ENCODE measurements at regions not wholly inside any gene's neighbourhood (a gene's known extent, or its start where the extent isn't known, plus 50 kb on each side); places are given as distances from the start of the nearest gene placed in this dataset.
"Not testable (repeated sequence)": the region's sequence is repeated elsewhere in the genome, so short reads cannot be mapped to it uniquely, and the experiment has no call there.

DNA sequence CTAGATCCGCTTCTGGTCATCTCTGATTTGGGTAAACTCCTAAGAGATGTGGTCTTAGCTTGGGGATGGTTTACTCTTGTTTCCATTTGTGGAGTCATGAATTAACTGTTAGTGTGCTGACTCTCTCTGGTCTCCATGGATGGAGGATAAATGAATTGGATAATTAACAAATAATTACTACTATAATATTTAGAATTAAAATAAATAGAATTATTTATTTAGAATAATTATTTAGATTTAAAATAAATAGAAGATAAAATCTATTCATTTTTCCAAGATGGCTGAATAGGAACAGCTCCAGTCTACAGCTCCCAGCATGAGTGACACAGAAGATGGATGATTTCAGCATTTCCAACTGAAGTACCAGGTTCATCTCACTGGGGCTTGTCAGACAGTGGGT is 1587.4 kb upstream of the AGA start:
- TF ChIP-seq, protein P1, sequence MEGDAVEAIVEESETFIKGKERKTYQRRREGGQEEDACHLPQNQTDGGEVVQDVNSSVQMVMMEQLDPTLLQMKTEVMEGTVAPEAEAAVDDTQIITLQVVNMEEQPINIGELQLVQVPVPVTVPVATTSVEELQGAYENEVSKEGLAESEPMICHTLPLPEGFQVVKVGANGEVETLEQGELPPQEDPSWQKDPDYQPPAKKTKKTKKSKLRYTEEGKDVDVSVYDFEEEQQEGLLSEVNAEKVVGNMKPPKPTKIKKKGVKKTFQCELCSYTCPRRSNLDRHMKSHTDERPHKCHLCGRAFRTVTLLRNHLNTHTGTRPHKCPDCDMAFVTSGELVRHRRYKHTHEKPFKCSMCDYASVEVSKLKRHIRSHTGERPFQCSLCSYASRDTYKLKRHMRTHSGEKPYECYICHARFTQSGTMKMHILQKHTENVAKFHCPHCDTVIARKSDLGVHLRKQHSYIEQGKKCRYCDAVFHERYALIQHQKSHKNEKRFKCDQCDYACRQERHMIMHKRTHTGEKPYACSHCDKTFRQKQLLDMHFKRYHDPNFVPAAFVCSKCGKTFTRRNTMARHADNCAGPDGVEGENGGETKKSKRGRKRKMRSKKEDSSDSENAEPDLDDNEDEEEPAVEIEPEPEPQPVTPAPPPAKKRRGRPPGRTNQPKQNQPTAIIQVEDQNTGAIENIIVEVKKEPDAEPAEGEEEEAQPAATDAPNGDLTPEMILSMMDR (IDR thresholded peaks at IDR 0.05; ENCODE audit: low read depth, low read length), result no peak
- no peak for DNase-seq (ENCODE audit: extremely low read depth, low read depth)

DNA sequence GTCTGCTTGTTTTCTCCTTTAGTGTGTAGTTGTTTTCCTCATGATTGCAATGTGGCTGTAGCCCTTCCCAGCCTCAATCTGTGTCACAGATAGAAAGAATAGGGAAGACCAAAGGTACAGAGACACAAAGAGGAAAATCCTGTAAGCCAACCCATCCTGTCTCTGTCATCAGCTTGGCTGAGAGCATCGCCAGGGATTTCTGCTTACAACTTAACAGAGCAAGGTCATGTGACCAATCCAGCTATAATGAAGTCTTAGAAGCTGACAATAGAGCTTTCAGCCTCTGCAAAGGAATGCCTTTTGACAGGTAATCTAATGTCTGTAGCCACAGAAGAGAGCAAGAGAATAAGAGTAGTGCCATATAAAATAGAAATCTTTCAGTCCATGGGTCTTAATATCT is 1598.0 kb upstream of the AGA start:
- no peak for DNase-seq (ENCODE audit: extremely low read depth, low read depth)
- TF ChIP-seq, protein P1 (IDR thresholded peaks at IDR 0.05; ENCODE audit: low read depth, low read length), result no peak

DNA sequence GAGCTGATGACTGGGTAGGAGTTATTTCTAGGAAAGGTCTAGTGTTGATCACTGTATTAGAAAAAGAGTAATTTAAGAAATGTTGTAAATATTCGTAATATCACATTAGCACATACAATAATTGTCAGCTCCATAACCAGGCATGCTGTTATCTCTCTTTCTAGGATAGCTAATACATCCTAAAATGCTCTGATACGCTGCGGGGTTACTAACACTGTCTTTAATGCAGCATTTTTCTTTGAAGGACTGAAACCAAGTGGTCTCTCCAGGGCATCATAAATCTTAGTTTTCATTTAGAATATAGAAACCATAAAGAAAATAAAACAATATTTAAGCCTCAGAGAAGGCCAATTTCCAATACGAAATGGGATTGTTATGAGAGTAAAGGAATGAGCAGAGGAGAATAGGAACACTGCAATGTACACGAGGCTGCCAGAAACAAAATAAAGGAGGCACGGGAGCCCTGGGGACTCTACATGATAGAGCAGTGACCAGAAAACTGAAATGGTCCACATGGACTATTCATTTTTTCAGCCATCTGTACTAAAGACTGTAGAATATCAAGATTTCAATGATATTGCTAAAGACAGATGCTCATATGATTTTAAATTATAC is 1606.7 kb upstream of the AGA start:
- TF ChIP-seq, protein P1 (IDR thresholded peaks at IDR 0.05; ENCODE audit: low read depth, low read length), result no peak
- no peak for DNase-seq (ENCODE audit: extremely low read depth, low read depth)

DNA sequence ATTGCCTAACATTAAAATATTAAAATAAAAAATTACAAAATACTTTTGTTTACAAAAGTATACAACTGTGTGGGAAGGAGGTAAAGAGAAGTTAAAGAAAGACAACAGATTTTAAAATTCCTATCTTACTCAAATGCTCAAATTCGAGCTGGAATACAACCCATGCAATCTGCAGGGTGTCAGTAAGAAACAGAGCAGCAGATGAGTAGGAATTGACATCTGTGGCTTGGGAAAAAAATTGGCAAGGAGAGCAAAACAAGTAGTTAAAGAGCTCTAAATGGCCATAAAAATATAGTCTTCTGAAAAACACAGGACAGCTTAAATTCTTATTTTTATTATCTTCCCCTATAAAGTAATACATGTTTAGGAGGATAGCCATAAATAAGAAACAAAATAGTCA is 1609.0 kb upstream of the AGA start:
- TF ChIP-seq, protein P1 (IDR thresholded peaks at IDR 0.05; ENCODE audit: low read depth, low read length), result no peak
- no peak for DNase-seq (ENCODE audit: extremely low read depth, low read depth)

DNA sequence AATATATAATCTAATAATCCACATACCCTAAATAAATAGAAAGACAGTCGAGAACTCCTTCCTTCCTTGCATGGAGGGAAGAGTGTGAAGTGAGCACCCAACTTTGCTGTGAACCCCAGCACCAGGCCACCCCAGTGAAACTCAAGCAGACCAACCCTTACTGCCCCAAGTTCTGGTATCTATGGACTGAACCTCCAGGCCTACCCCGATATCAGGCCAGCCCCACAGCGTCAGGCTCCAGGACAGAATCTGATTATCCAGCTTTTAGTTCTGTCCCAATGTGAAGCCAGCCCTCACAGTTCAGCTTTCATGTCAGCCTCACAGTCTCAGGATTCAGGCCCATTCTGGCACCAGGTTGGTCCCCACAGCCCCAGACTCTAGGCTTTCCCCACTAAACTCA is 1617.2 kb upstream of the AGA start:
- DNase-seq (ENCODE audit: extremely low read depth, low read depth), result no peak
- TF ChIP-seq, protein P1 (IDR thresholded peaks at IDR 0.05; ENCODE audit: low read depth, low read length), result no peak

DNA sequence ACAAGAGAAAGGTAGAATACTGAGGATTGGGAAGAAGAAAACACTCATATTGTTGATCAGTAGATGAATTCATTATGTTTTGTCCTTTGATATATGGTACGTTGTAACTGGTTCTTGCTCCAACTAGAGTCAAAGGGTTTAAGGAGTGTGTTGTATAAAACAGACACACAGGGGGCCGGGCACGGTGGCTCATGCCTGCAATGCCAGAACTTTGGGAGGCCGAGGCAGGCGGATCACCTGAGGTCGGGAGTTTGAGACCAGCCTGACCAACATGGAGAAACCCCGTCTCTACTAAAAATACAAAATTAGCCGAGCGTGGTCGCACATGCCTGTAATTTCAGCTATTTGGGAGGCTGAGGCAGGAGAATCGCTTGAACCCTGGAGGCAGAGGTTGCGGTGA is 1624.0 kb upstream of the AGA start:
- not testable (repeated sequence) for DNase-seq (ENCODE audit: extremely low read depth, low read depth)

DNA sequence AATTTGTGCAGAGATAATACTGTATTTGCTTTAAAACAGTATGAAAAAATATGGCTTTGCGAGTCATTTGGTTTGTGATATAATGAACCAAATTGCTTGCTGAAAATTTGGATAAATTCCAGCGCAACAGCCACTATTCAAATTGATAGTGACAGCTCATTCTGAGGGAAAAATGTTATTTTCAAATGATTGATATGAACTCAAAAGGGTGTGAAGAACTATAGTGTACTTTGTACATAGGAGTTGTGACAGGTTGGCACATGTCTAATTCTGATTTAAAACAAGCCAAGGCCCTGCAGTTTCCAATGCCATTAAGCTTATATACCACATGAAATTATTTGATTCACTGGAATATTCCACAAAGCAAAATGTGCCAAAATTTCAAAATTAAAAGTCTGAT is 1628.9 kb upstream of the AGA start:
- DNase-seq (ENCODE audit: extremely low read depth, low read depth), result no peak
- TF ChIP-seq, protein P1 (IDR thresholded peaks at IDR 0.05; ENCODE audit: low read depth, low read length), result no peak

DNA sequence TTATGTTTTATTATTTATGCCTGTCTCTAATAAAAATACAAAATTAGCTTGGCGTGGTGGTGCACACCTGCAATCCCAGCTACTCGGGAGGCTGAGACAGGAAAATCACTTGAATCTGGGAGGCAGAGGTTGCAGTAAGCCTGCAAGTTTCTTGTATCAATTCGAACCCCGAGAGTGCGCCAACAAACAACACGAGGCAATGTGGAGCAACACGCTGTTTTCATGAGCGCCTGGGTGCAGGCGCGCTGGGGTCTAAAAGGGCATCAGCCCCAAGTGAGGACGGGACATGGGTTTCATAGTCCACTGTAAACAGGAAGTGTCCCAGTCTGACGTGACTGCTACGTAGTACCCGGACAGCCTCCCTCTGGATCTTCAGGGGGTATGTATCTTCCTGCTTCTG is 1634.6 kb upstream of the AGA start:
- TF ChIP-seq, protein P1 (IDR thresholded peaks at IDR 0.05; ENCODE audit: low read depth, low read length), result no peak
- no peak for DNase-seq (ENCODE audit: extremely low read depth, low read depth)
